Dedifferentiated amniotic fluid mesenchymal stem cell (primary cell): ENCODE measurements at regions not wholly inside any gene's neighbourhood (a gene's known extent, or its start where the extent isn't known, plus 50 kb on each side); places are given as distances from the start of the nearest gene placed in this dataset.

Experiments used
- DNase-seq: peaks from one replicate; pipeline ENCODE4 v3.0.0-alpha.2; 2016; ENCODE audit errors: extremely low spot score

DNA sequence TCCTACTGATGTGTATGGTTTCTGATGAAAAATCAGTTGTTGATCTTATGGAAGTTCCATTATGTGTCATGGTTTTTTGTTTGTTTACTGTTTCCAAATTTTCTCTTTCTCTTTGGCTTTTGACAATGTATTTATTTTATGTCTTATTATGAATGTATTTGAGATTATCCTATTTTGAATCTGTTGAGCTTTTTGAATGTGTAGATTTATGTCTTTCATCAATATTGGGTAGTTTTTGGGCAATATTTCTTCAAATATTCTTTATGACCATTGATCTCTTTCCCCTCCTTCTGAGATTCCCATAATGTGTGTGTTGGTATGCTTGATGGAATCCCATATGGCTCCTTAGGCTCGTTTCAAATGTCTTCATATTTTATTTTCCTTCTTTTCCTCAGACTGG lies 80.5 kb upstream of the FAM47C start:
- no peak for DNase-seq

DNA sequence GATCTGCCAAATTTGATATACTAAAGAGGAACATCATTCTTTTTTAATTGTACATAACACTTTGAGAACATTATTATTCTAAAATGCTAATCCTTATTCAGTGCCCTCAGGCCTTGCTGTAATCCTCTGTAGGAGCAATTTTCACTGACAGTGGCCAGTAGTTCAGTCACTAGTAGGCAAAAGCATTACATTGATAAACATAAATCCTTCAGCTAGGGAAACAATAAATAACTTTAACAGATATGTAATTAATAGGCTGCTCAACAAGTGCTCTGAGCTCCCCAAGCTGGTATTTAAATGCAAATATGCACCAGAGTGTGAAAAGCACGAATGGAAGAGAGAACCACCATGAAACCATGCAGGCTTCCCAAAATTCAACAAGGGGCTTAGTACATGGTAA lies 77.7 kb upstream of the FAM47C start:
- no peak for DNase-seq

DNA sequence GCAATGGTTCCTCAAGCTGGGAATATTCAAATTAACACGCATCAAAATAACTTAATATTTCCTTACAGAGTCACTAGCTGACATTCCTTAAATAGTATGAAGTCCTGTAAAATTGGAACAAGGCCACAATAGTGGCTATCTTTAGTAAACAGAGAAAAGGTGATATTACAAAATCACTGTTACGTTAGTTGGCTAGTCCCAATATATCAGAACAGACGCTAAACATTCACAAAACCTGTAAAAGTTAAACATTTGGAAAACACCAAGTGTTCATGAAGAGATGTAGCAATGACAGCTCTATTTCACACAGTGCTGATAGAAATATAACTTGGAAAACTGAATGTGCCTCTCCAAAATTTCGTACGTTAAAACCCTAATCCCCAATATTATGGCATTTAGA lies 61.0 kb upstream of the FAM47C start:
- no peak for DNase-seq

DNA sequence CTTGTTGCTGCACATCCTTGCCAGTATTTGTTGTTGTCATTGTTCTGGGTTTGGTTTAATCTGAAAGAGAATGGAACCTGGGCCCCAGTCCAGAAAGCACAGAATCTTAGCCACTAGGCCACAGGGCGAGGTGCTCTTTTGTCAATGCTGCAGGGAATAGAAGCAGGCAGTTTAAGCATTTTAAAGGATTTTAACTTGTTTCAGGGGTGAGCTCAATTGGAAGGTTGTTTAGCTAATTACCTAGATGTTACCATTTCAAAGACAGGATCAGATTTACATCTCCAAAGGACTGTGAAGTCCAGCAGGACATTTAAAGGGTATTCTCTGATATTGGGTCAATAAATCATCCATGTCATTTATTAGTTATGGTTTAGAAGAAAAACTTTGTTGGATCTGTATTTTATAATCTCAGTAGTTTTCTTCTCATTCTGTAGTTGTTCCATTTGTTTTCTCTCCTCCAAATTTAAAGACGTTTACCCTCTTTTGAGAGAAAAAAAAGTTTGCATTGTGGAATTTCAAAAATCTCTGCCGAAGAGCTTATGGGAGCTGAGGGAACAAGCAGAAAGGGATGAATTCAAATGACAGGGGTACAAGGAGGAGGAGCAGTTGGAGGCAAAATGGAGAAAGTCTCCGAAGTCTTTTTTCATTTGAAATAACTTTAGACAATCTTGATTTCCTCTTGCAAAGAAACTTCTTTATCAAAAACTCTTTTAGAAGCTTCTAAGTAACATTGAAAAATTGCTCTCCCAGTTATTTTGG lies 57.5 kb upstream of the FAM47C start:
- no peak for DNase-seq

DNA sequence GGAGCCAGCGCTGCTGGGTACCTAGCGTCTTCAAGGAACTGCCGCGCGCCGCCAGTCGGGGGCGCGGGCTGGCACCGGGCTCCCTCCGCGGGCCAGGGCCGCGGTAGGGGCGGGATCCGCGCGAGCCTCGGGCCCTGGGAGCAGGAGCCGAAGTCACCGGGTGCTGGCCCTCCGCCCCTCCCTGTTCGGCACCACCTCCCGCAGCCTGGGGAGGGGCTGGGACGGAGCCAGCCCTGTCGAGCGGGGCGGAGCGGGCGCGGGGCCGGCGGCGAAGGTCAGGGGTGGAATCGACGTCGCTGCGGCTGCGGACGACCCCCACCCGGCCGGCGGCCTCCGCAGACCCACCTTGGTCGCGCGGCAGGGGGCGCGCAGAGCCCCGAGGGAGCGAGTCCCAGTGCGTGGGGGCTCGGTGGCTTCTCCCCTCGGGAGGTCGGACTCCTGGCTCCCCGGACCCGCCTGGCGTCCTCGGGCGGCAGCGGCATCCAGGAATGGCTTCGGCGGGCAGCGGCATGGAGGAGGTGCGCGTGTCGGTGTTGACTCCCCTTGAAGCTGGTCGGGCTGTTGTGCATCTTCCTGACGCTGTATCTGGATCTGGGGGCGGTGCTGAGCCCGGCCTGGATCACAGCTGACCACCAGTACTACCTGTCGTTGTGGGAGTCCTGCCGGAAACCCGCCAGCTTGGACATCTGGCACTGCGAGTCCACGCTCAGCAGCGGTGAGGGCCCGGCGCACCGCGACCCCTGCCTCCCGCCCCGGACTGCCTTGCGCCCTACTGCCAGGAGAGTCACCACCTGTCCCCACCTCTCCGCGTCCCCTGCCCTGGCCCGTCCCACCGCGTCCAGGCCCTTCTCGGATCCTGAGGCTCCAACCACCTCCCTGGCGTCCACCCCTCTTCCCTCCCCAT lies 50.5 kb upstream of the FAM47C start:
- DNase-seq: no peak
